ENCODE measurements at regions not wholly inside any gene's neighbourhood (a gene's known extent, or its start where the extent isn't known, plus 50 kb on each side); places are given as distances from the start of the nearest gene placed in this dataset.

DNA sequence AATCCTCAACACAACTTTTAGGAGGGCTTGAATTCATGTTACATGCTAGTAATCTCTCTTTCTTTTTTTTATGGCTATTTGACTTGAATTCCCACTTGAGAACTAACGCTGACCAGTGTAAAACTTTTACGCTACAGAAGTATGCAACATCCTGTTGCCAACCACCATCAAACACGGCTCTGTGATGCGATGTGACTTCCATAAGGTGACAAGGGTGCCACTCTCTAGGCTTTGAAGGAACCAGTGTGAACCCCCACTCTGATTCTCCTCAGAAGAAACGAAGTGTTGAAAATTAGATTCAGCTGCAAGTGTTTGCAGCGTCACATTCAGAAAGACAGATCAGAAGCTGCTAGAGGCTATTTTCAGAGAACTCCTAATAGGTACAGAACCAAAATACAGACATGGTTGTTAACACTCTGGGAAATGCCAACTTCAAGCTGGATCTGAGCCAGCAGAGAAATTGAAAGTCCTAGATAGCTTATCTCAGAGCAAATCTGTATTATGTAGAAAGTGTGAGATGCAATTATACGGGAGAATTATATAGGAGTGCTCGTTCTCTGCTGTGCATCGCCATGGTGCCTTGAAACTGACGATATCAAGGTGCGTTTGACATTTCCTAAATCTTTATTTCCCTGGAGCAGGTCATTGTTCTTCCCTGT lies 271.2 kb downstream of the LPIN1 start:
- no peak for TF ChIP-seq CTCF (conservative IDR thresholded peaks at IDR 0.05; ENCODE audit: low read length)
- no peak for TF ChIP-seq EZH2phosphoT487 (IDR thresholded peaks at IDR 0.05; ENCODE audit: borderline replicate concordance, low read depth, low read length)
